ENCODE measurements at regions not wholly inside any gene's neighbourhood (a gene's known extent, or its start where the extent isn't known, plus 50 kb on each side); places are given as distances from the start of the nearest gene placed in this dataset.
"Not testable (repeated sequence)": the region's sequence is repeated elsewhere in the genome, so short reads cannot be mapped to it uniquely, and the experiment has no call there.

GRCh38 chrX:9271789-9272525 is 192.9 kb upstream of the TBL1X start:
- peak in 1 of 2 experiments; percentile 2 for DNase-seq

DNA sequence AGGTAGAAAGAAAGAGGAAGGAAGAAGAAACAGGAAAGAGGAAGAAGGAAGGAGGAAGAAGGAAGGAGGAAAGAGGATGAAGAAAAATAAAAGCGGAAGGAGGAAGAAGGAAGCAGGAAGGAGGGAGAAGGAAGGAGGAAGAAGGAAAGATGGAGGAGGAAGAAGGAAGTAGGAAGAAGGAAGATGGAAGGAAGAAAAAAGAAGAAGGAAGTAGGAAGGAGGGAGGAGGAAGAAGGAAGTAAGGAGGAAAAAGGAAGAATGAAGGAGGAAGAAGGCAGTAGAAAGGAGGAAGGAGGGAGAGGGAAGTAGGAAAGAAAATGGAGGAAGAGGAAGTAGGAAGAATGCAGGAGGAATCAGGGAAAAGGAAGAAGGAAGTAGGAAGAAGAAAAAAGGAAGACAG is 191.1 kb upstream of the TBL1X start:
- no peak for DNase-seq

DNA sequence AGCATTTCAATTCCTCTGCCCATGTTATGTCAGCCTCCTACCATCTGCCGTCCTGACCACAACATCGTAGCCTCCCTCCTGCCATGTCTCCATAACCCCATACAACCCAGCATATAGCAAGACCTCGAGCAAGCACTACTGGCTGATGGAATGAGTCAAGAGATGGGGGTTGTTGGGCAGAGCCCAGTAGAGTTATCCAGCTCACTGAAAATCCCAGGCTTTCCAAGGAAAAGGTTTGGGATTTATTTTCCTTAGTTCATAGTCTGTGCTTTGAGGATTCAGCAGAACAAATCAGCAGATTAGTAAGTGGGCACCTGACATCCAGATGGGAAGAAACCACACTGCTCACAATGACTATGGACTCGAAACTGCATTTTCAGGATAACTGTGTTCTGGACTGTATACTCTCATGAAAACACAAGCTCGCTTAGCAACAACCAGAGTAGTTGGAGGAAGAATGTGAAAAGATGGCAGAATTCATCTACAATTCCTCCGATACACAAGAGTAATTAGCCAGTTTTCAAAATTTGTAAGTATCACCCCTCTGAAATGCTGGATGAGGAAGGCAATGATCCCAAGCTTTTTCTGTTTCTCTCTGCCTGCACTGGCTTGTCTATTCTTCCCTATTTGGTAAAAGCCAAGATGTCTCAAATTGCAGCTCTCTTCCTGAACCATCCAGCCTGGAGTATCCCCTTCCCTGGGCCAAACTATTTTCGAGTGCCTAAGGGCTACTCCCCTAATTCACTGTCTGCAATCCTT is 186.2 kb upstream of the TBL1X start:
- no peak for DNase-seq

DNA sequence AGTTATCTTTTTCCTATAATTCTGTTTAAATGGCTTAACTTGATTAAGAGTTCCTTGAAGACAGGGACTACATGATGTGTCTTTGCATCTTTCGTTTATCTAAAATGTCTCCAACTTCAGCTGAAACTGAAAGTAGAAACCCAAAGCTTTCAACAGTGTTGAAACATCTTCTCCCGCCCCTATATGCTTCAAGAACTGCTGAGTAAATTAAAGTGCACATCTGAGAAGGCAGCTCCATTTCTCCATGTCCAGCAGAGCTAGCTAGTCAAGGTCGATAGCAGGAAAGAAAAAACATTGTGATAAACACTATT is 185.7 kb upstream of the TBL1X start:
- no peak for DNase-seq

DNA sequence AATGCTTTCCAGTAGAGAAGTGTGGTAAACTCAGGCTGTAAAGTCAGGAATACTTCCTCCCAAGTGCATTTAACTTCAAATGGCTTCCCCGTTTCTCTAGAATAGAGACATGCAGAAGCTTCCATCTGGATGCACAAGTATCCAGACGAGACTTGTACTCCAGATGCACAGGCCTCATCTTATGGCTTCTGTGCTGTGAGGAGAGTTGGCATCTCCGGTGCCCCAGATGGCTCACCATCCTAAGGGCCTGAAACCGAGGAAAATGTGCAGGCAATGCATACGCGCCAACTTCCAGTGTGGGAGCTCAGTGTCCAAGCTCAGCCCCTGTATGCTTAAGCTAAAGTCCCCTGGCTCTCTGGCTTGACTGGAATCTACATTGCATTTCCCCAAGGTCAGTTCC is 184.0 kb upstream of the TBL1X start:
- DNase-seq, result peak in 1 of 2 experiments; percentile 23

DNA sequence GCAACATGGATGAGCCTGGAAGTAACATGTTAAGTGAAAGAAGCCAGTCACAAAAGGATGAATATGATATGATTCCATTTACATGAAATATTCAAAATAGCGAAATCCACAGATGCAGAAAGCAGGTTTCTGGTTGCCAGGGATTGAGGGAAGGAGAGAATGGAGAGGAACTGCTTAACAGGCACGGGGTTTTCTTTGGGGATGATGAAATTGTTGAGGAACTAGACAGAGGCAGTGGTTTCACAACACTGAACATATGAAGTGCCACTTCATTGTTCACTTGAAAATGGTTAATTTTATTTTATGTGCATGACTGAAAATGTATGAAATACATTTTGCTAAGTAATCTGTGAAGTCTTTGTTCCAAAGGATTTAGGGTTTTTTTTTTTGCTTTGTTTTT is 182.5 kb upstream of the TBL1X start:
- DNase-seq, result no peak

DNA sequence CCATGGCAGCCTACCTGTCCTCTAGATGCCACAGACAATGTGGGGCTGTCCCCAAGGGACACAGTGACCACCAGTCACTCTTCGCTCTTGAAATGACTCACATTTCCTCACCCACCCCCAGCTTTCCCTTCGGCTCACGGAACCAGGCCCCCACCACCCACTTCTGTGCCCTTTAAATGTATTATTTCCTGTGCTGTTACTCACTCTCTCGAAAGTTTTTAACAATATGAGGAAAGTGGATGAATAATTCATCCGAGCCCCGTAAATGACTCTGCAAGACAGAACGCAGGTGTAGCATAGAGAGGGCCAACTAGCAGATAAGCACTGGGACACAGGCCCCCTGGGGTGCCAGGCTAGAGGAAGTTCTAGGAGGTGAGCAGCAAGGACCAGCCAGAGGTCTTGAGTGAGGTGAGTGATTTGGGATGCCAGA is 179.5 kb upstream of the TBL1X start:
- DNase-seq, result no peak

GRCh38 chrX:9286234-9286633 is 178.6 kb upstream of the TBL1X start:
- no peak for DNase-seq

- DNase-seq, result no peak
Measured at GRCh38 chrX:9291629-9292028, 173.2 kb upstream of the TBL1X start.

DNA sequence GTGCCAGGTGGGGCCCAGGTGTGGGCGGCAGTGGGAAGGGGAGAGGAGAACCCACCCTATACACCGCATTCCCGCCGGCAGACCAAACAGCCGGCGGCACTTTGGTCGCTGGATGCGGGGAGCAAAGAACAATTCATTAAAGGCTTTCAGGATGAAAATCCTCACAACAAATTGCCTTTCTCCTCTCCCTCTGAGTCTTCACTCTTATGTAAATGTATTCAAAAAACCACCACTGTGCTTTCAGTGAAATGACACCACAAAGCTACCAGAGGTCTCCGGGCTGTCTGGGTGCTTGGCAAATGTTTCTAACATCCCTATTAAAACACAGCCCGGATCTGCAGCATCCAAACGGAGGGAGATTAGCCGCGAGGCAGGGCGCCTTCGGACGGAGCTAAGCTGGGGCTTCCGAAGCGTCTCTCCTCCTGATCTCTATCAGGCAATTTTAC is 171.8 kb upstream of the TBL1X start:
- DNase-seq, result no peak

DNA sequence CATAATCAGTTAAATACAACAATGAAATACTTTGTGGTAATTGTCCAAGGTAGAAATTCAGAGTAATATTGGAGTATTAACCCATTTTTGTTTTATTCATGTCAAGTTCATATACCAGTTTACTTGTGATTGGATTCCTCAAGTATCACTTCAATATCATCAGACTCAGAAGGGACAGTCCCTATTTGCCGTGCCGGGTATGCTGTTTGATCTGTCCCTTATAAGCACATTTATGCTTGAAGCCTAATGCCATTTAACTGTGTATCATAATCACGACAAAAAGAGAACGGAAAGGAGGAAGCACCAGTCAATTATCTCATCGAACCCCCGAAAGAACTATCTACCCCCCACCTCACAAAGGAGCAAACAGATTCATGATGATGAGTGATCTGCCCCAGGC is 171.0 kb upstream of the TBL1X start:
- no peak for DNase-seq

DNA sequence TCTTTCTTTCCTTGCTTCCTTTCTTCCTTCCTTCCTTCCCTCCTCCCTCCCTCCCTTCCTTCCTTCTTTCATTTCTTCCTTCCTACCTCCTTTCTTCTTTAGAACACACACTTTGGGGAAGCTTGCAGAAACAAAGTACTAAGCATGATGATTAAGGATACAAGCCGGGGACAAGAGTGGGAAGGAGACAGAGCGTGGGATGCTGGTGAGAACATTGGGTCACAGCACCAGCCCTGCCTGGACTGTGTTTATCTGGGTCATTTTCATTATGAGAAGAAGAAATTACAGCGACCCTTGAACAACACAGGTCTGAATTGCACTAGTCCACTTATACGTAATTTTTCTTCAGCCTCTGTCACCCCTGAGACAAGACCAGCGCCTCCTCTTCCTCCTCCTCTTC is 169.3 kb upstream of the TBL1X start:
- DNase-seq, result no peak

- no peak for DNase-seq
Measured at GRCh38 chrX:9298221-9298620, 166.6 kb upstream of the TBL1X start.

DNA sequence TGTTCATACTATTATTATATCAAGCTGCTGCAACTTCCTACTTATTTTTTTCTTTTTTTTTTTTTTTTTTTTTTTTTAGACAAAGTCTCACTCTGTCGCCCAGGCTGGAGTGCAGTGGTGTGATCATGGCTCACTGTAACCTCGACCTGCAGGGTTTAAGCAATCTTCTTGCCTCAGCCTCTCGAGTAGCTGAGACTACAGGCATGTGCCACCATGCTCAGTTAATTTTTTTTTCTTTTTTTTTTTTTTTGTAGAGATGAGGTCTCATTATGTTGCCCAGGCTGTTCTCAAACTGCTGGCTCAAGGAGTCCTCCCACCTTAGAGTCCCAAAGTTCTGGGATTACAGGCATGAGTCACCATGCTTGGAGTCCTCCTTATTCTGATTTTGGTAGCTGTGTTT is 165.2 kb upstream of the TBL1X start:
- not testable (repeated sequence) for DNase-seq

GRCh38 chrX:9301836-9302235 is 163.0 kb upstream of the TBL1X start:
- no peak for DNase-seq

GRCh38 chrX:9302381-9302780 is 162.5 kb upstream of the TBL1X start:
- no peak for DNase-seq

DNA sequence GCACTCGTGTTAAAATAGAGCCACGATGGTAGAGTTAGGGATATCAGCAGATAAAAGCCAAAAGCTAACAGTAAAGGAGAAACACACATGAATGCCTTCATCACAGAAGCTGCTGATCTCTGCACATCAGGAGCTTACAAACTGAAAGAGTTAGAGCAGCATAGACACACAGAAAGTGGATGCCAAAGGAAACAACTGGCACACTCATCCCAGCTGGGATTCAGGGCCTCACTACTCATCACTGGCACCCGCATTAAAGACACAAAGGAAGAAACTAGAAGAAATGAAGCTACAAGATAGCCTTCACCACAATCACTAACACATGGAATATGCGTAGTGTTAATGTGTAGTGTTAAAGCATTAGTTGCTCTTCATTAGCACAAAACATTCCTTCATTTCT is 156.4 kb upstream of the TBL1X start:
- DNase-seq, result no peak

DNA sequence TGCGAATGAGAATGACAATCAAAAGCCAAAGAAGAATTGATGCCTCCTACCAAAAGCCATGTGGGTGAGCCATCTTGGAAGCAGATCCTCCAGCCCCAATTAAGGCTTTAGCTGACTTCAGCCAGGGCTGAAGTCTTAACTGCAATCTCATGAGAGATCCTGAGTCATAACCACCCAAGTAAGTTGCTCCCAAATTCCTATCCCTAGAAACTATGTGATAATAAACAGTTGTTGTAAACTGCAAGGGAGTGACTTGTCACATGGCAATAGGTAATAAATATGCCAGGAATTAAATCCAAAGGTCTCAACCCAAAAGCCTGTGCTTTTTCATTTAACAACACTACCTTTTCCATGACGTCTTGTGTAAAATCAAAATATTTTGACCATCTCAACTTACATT is 154.2 kb upstream of the TBL1X start:
- DNase-seq, result no peak

DNA sequence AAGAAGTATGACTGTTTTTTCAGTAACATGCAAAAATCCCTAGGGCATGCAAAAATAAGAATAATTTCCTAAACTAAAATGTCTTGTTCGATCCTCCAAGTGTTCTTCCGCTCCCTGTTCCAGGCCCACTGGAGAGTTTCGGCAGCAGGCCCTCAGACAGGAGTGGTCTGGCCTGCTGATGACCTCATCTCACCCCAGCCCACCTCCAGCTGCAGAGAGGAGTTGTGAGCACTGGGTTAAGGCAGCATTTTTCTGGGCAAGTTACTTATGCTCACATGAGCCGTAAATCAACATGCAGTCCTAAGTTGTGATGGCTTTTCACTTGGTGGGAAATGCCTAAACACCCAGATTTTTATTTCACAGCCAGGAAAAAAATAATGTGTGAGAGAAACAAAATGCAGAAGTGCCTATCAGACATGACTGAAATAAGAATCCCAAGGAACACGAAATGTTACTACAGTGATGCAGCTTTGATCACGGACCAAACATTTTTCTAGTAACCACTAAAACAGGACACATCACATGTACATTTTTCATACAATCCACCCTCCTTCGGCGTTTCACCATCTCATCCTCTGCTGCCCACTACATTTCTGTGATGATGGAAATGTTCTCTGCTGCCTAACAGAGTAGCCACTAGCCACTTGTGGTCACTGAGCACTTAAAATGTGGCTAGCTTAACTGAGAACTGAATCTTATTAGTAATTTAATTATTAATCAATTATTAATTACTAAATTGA is 153.3 kb upstream of the TBL1X start:
- DNase-seq, result no peak

GRCh38 chrX:9312922-9313867 is 151.7 kb upstream of the TBL1X start:
- DNase-seq, result no peak

DNA sequence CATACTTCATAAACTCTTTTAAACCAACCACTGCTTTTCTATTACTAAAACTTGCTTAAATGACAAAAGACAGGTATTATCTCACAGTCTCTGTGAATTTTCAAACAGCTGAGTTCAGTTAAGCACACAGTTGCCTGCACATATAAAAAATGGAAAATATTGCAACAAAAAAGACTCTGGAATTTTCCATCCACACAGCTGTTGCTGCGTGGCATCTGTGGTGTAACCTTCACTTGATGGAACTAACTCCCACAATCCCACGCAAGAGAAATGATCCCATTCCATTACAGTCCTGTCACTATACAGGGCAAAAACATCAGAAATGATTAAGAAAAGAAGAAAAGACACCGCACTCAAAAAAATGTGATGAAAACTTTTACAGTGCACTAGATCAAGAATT is 149.8 kb upstream of the TBL1X start:
- DNase-seq, result no peak

DNA sequence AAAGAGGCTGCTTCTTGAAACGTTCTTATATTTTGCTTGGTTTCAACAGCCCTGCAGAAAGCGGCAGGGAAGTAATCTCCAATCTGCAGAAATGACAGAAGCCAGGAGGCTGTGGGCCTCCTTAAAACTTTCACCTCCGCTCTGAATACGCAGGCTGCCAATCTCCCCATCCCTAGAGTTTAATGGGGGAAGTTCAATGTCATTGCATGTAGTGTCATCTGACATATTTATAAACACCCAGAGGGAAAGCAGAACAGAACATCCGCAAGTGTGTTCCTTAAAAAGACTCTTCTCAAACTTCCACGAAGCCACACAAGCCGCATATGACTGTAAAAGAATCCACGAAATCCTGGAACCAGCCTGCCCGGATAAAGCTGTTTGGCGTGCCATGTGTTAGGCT is 148.8 kb upstream of the TBL1X start:
- DNase-seq, result no peak

DNA sequence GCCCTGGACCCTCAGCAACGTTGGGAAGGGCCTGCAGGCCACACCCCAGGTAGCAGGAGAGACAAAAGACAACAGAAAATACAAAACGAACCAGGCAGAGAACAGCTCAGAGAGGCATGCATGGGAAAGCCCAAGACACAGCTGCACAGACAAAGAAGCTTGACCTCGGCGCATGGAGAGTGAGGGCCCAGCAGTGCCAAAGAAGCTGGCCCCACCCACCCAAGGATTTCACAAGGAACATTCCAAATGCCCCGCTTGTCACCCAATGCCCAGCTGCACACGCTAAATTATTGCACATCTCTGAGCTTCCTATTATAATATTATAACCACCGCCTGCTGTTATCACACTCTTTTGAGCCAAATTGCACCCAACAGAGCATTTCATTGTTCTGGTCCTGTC is 147.7 kb upstream of the TBL1X start:
- DNase-seq, result no peak

Data from NCI-H446 (cell line).